MCF 10A (cell line): ENCODE measurements at regions not wholly inside any gene's neighbourhood (a gene's known extent, or its start where the extent isn't known, plus 50 kb on each side); places are given as distances from the start of the nearest gene placed in this dataset.

Experiments
- BruUV-seq: library from RNA; stranded (reverse); fragments of 400-500 nt; replicated peaks from 2 replicates; lab custom pipeline; 2021; lab: Mats Ljungman, UMichigan
- CTCF ChIA-PET: fragments of 300-600 bp; sonication (Branson Sonifier 250); formaldehyde crosslinking; extraction: SDS; loops from one replicate; lab custom pipeline; 2021; ENCODE audit warnings: antibody characterized with exemption, inconsistent platforms; lab: Yijun Ruan, JAX
- POLR2A ChIA-PET: fragments of 300-600, 350-650 bp; sonication (Branson Sonifier 250); formaldehyde crosslinking; extraction: SDS; loops from one replicate; lab custom pipeline; 2020; ENCODE audit warnings: antibody characterized with exemption, inconsistent platforms; lab: Yijun Ruan, JAX
- DNase-seq: peaks from one replicate; pipeline ENCODE4 v3.0.0-alpha.2; 2018; ENCODE audit not compliant: unreplicated experiment
- H3K27ac Mint-ChIP-seq: one replicate; pipeline ENCODE4 v1.8.0; 2022; ENCODE audit warnings: mild to moderate bottlenecking, low read depth, mixed read lengths; ENCODE audit not compliant: unreplicated experiment
- H3K27me3 Mint-ChIP-seq: one replicate; pipeline ENCODE4 v1.8.0; 2022; ENCODE audit warnings: mixed read lengths; ENCODE audit not compliant: insufficient read depth, unreplicated experiment
- H3K36me3 Mint-ChIP-seq: one replicate; pipeline ENCODE4 v1.8.0; 2022; ENCODE audit warnings: mild to moderate bottlenecking, moderate library complexity, mixed read lengths; ENCODE audit not compliant: insufficient read depth, unreplicated experiment
- H3K4me1 Mint-ChIP-seq: one replicate; pipeline ENCODE4 v1.8.0; 2022; ENCODE audit warnings: mixed read lengths; ENCODE audit not compliant: insufficient read depth, unreplicated experiment
- H3K4me3 Mint-ChIP-seq: one replicate; pipeline ENCODE4 v1.8.0; 2022; ENCODE audit warnings: mild to moderate bottlenecking, moderate library complexity, mixed read lengths; ENCODE audit not compliant: unreplicated experiment
- H3K9me3 Mint-ChIP-seq: one replicate; pipeline ENCODE4 v1.8.0; 2022; ENCODE audit warnings: mixed read lengths; ENCODE audit not compliant: unreplicated experiment
- CTCF ChIP-seq: fragments of 200-600 bp; IDR thresholded peaks from one replicate; pipeline ENCODE4 v1.8.0; 2022; ENCODE audit warnings: antibody characterized with exemption, mild to moderate bottlenecking; ENCODE audit not compliant: unreplicated experiment
- intact Hi-C: fragments of 100-400 bp; cut with micrococcal nuclease; formaldehyde crosslinking; loops from 2 replicates; pipeline ENCODE4 v1.14.1; 2022

- no peak overlapping the region for H3K27ac Mint-ChIP-seq
- H3K4me3 Mint-ChIP-seq = no peak overlapping the region
- ChIA-PET CTCF (interaction anchor here (0.8 kb wide), 1 partner anchor 525 kb away, joined by 3 read pairs; no protein-coding TSS in a partner anchor), POLR2A (interaction anchor here (0.6 kb wide), 1 partner anchor 268 kb away, joined by 3 read pairs; no protein-coding TSS in a partner anchor)
- TF ChIP-seq CTCF = no peak
- DNase-seq = peak; percentile 37
- H3K36me3 Mint-ChIP-seq = peaks cover 8% of the 10 kb centered on the region
- no peaks in the 10 kb centered on the region for H3K9me3 Mint-ChIP-seq
- no peaks in the 10 kb centered on the region for H3K27me3 Mint-ChIP-seq
- intact Hi-C loops = no loop called here
- peaks cover 10% of the 10 kb centered on the region for H3K4me1 Mint-ChIP-seq
- no TSS peak for BruUV-seq
Measured at GRCh38 chr2:185952100-185952499, 213.5 kb downstream of the FSIP2 start.

- CTCF ChIA-PET = interaction anchor here (0.6 kb wide), 2 partner anchors 282 to 287 kb away, joined by 3 to 5 read pairs; no protein-coding TSS in a partner anchor
- Mint-ChIP-seq H3K27me3 (no peaks in the 10 kb centered on the region), H3K4me1 (peaks cover 10% of the 10 kb centered on the region), H3K36me3 (peaks cover 8% of the 10 kb centered on the region), H3K9me3 (peaks cover 8% of the 10 kb centered on the region), H3K4me3 (no peak overlapping the region), H3K27ac (peak overlapping the region; percentile 24)
- BruUV-seq = no TSS peak
- POLR2A ChIA-PET = interaction anchor here (0.6 to 0.7 kb wide), 2 partner anchors 32 to 330 kb away, joined by 3 read pairs; no protein-coding TSS in a partner anchor
- DNase-seq = peak; percentile 51
- intact Hi-C loops = no loop called here
- no peak for TF ChIP-seq CTCF
Measured at GRCh38 chr2:185954389-185954788, 215.8 kb downstream of the FSIP2 start.

GRCh38 chr2:185955050-185955449, 216.4 kb downstream of the FSIP2 start:
- BruUV-seq = no TSS peak
- H3K36me3 Mint-ChIP-seq = peaks cover 8% of the 10 kb centered on the region
- ChIA-PET CTCF (no interaction called here), POLR2A (no interaction called here)
- no peak overlapping the region for H3K27ac Mint-ChIP-seq
- H3K4me1 Mint-ChIP-seq = peaks cover 10% of the 10 kb centered on the region
- intact Hi-C loops = no loop called here
- no peaks in the 10 kb centered on the region for H3K27me3 Mint-ChIP-seq
- H3K9me3 Mint-ChIP-seq = peaks cover 8% of the 10 kb centered on the region
- H3K4me3 Mint-ChIP-seq = no peak overlapping the region
- no peak for TF ChIP-seq CTCF
- no peak for DNase-seq

GRCh38 chr2:185967335-185967734, 228.7 kb downstream of the FSIP2 start:
- Mint-ChIP-seq H3K4me1 (peaks cover 6% of the 10 kb centered on the region), H3K4me3 (no peak overlapping the region), H3K27me3 (no peaks in the 10 kb centered on the region), H3K36me3 (peaks cover 5% of the 10 kb centered on the region), H3K27ac (no peak overlapping the region), H3K9me3 (peaks cover under 1% of the 10 kb centered on the region)
- intact Hi-C loops = no loop called here
- no peak for DNase-seq
- BruUV-seq = no TSS peak
- no peak for TF ChIP-seq CTCF
- ChIA-PET POLR2A (no interaction called here), CTCF (no interaction called here)
